ENCODE measurements at regions not wholly inside any gene's neighbourhood (a gene's known extent, or its start where the extent isn't known, plus 50 kb on each side); places are given as distances from the start of the nearest gene placed in this dataset.
A peak's percentile ranks its signal among the peaks of the same experiment; 100 is the strongest.

GRCh38 chr1:73947009-73947408 lies 251.0 kb downstream of the LRRIQ3 start:
- peak; percentile 59 for ATAC-seq
- H3K27ac ChIP-seq (ENCODE audit: control insufficient read depth, insufficient read depth): no peak overlapping the region
- H3K9ac ChIP-seq (ENCODE audit: control insufficient read depth, insufficient read depth, low read length): no peak overlapping the region
- H3K36me3 ChIP-seq (ENCODE audit: control insufficient read depth in 2 of 2, insufficient read depth in 2 of 2, low read length in 1 of 2): no peaks in the 10 kb centered on the region
- H3K4me1 ChIP-seq (ENCODE audit: control insufficient read depth, insufficient read depth, low read length): no peaks in the 10 kb centered on the region
- ChIA-PET CTCF (interaction anchor here (1.0 kb wide), 1 partner anchor 68 kb away, joined by 3 read pairs; no protein-coding TSS in a partner anchor), RAD21 (ENCODE audit: unreplicated experiment) (no interaction called here), SMC1A (ENCODE audit: uncharacterized antibody, unreplicated experiment) (interaction anchor here (1.2 kb wide), 1 partner anchor 41 kb away, joined by 3 read pairs; no protein-coding TSS in a partner anchor), POLR2A (no interaction called here)
- no peak for DNase-seq (ENCODE audit: low read depth, low spot score)
- WGBS (ENCODE audit: insufficient coverage, insufficient replicate concordance, low lambda C conversion rate, missing lambda C conversion rate): 60% methylated on average over 3 of the region's 3 CpGs
- no peak overlapping the region for H2AFZ ChIP-seq (ENCODE audit: control insufficient read depth, low read depth, low read length)
- H3K4me3 ChIP-seq: no peak overlapping the region
- no peaks in the 10 kb centered on the region for H3K27me3 ChIP-seq (replicated peaks in 1 of 2; ENCODE audit: control insufficient read depth in 2 of 2, insufficient read depth in 2 of 2, low read length in 1 of 2)
- FAIRE-seq: no peak
- in situ Hi-C loops (cut with MboI): no loop called here
- no peaks in the 10 kb centered on the region for H3K9me3 ChIP-seq (replicated peaks; ENCODE audit: control insufficient read depth, insufficient read depth, low read length)
- TF ChIP-seq ZNF24 (IDR thresholded peaks at IDR 0.05) (peak; percentile 39; the same call in 1 of the 2 replicates), RELB (IDR thresholded peaks at IDR 0.05; ENCODE audit: low read depth) (no peak)
- no peaks in the 10 kb centered on the region for H4K20me1 ChIP-seq (ENCODE audit: control insufficient read depth, insufficient read depth)
- H3K4me2 ChIP-seq (ENCODE audit: control insufficient read depth, insufficient read depth): no peak overlapping the region
- no TSS peak for BruUV-seq (replicated peaks)
- H3K79me2 ChIP-seq (ENCODE audit: control insufficient read depth, insufficient read depth, low read length): no peaks in the 10 kb centered on the region
- intact Hi-C loops (cut with micrococcal nuclease; ENCODE audit: unreplicated experiment): no loop called here

GRCh38 chr1:73943270-73943669 lies 254.7 kb downstream of the LRRIQ3 start:
- no peak for ATAC-seq
- H3K9me3 ChIP-seq (replicated peaks; ENCODE audit: control insufficient read depth, insufficient read depth, low read length): no peaks in the 10 kb centered on the region
- no peaks in the 10 kb centered on the region for H3K79me2 ChIP-seq (ENCODE audit: control insufficient read depth, insufficient read depth, low read length)
- no peaks in the 10 kb centered on the region for H3K27me3 ChIP-seq (replicated peaks in 1 of 2; ENCODE audit: control insufficient read depth in 2 of 2, insufficient read depth in 2 of 2, low read length in 1 of 2)
- WGBS (ENCODE audit: insufficient coverage, insufficient replicate concordance, low lambda C conversion rate, missing lambda C conversion rate): 0% methylated on average over 1 of the region's 1 CpG
- no peak overlapping the region for H3K4me2 ChIP-seq (ENCODE audit: control insufficient read depth, insufficient read depth)
- H3K27ac ChIP-seq (ENCODE audit: control insufficient read depth, insufficient read depth): no peak overlapping the region
- POLR2A ChIA-PET: no interaction called here
- no peaks in the 10 kb centered on the region for H3K36me3 ChIP-seq (ENCODE audit: control insufficient read depth in 2 of 2, insufficient read depth in 2 of 2, low read length in 1 of 2)
- no peak overlapping the region for H3K4me3 ChIP-seq
- in situ Hi-C loops (cut with MboI) (no loop called here), intact Hi-C loops (cut with micrococcal nuclease; ENCODE audit: unreplicated experiment) (no loop called here)
- RAD21 ChIA-PET (ENCODE audit: unreplicated experiment): no interaction called here
- no peak for FAIRE-seq
- no peak overlapping the region for H3K9ac ChIP-seq (ENCODE audit: control insufficient read depth, insufficient read depth, low read length)
- SMC1A ChIA-PET (ENCODE audit: uncharacterized antibody, unreplicated experiment): no interaction called here
- CTCF ChIA-PET: no interaction called here
- no TSS peak for BruUV-seq (replicated peaks)
- H2AFZ ChIP-seq (ENCODE audit: control insufficient read depth, low read depth, low read length): no peak overlapping the region
- TF ChIP-seq TCF3 (IDR thresholded peaks at IDR 0.05; ENCODE audit: borderline replicate concordance, insufficient read depth, low read depth, low read length) (no peak), KLF5 (IDR thresholded peaks at IDR 0.05; ENCODE audit: partially characterized antibody) (no peak), BMI1 (IDR thresholded peaks at IDR 0.05; ENCODE audit: borderline replicate concordance) (no peak), BRCA1 (IDR thresholded peaks at IDR 0.05; ENCODE audit: low read depth, low read length) (no peak), SMAD1 (IDR thresholded peaks at IDR 0.05; ENCODE audit: low read depth, partially characterized antibody) (no peak), TCF12 (IDR thresholded peaks at IDR 0.05; ENCODE audit: low read depth, low read length) (no peak), ZNF217 (IDR thresholded peaks at IDR 0.05) (no peak), SIN3A (IDR thresholded peaks at IDR 0.05; ENCODE audit: low read depth, low read length) (no peak), SMC3 (IDR thresholded peaks at IDR 0.05; ENCODE audit: borderline replicate concordance, low read length) (no peak), SRF (IDR thresholded peaks at IDR 0.05; ENCODE audit: low read depth in 2 of 2, low read length in 2 of 2) (no peak)
- H3K4me1 ChIP-seq (ENCODE audit: control insufficient read depth, insufficient read depth, low read length): no peaks in the 10 kb centered on the region
- H4K20me1 ChIP-seq (ENCODE audit: control insufficient read depth, insufficient read depth): no peaks in the 10 kb centered on the region
- no peak for DNase-seq (ENCODE audit: low read depth, low spot score)
